HL-60 (cell line): ENCODE measurements at regions not wholly inside any gene's neighbourhood (a gene's known extent, or its start where the extent isn't known, plus 50 kb on each side); places are given as distances from the start of the nearest gene placed in this dataset.

Source experiments
- DNase-seq, 2 experiments: peaks; one replicate each; pipeline ENCODE4 v3.0.0-alpha.2; 2010 to 2020; ENCODE audit warnings: low read depth in 1 of 2, low spot score in 1 of 2
- H3K27ac ChIP-seq: fragments of 250-450 bp; sonication (Bioruptor Pico); replicated peaks from 2 replicates; pipeline ENCODE4 v1.5.1; 2020; ENCODE audit warnings: mild to moderate bottlenecking, moderate library complexity
- H3K27me3 ChIP-seq: fragments of 250-450 bp; sonication (Bioruptor Pico); 2 replicates; pipeline ENCODE4 v1.5.1; 2021; ENCODE audit warnings: mild to moderate bottlenecking, moderate library complexity; ENCODE audit not compliant: insufficient read depth, poor library complexity, severe bottlenecking
- H3K4me3 ChIP-seq: replicated peaks from 2 replicates; pipeline ENCODE4 v1.5.1; 2011; ENCODE audit warnings: mild to moderate bottlenecking, control low read depth, low read length; ENCODE audit not compliant: insufficient read depth
- GABPA ChIP-seq: IDR thresholded peaks from 2 replicates; pipeline ENCODE4 v1.6.1; 2012; ENCODE audit warnings: low read depth
- POLR2AphosphoS5 ChIP-seq: IDR thresholded peaks from 2 replicates; pipeline ENCODE4 v1.6.1; 2012; ENCODE audit warnings: low read depth
- SPI1 ChIP-seq: IDR thresholded peaks from 2 replicates; pipeline ENCODE4 v1.6.1; 2012; ENCODE audit warnings: low read depth, mild to moderate bottlenecking, borderline replicate concordance
- TF ChIP-seq, protein P1 (sequence below): IDR thresholded peaks from 2 replicates; pipeline ENCODE4 v1.6.1; 2012; ENCODE audit warnings: low read depth; ENCODE audit not compliant: insufficient replicate concordance
- TF ChIP-seq, protein P2 (sequence below): IDR thresholded peaks from one replicate; pipeline ENCODE4 v1.5.1; 2011; ENCODE audit warnings: low read length, control low read depth, inconsistent platforms; ENCODE audit not compliant: insufficient read depth

- Histone ChIP-seq H3K4me3 (no peak overlapping the region), H3K27ac (no peak overlapping the region), H3K27me3 (no peaks in the 10 kb centered on the region)
- no peak for DNase-seq
- TF ChIP-seq SPI1: no peak
- TF ChIP-seq GABPA: no peak
- TF ChIP-seq, protein P1, sequence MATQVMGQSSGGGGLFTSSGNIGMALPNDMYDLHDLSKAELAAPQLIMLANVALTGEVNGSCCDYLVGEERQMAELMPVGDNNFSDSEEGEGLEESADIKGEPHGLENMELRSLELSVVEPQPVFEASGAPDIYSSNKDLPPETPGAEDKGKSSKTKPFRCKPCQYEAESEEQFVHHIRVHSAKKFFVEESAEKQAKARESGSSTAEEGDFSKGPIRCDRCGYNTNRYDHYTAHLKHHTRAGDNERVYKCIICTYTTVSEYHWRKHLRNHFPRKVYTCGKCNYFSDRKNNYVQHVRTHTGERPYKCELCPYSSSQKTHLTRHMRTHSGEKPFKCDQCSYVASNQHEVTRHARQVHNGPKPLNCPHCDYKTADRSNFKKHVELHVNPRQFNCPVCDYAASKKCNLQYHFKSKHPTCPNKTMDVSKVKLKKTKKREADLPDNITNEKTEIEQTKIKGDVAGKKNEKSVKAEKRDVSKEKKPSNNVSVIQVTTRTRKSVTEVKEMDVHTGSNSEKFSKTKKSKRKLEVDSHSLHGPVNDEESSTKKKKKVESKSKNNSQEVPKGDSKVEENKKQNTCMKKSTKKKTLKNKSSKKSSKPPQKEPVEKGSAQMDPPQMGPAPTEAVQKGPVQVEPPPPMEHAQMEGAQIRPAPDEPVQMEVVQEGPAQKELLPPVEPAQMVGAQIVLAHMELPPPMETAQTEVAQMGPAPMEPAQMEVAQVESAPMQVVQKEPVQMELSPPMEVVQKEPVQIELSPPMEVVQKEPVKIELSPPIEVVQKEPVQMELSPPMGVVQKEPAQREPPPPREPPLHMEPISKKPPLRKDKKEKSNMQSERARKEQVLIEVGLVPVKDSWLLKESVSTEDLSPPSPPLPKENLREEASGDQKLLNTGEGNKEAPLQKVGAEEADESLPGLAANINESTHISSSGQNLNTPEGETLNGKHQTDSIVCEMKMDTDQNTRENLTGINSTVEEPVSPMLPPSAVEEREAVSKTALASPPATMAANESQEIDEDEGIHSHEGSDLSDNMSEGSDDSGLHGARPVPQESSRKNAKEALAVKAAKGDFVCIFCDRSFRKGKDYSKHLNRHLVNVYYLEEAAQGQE: no peak
- TF ChIP-seq, protein P2, sequence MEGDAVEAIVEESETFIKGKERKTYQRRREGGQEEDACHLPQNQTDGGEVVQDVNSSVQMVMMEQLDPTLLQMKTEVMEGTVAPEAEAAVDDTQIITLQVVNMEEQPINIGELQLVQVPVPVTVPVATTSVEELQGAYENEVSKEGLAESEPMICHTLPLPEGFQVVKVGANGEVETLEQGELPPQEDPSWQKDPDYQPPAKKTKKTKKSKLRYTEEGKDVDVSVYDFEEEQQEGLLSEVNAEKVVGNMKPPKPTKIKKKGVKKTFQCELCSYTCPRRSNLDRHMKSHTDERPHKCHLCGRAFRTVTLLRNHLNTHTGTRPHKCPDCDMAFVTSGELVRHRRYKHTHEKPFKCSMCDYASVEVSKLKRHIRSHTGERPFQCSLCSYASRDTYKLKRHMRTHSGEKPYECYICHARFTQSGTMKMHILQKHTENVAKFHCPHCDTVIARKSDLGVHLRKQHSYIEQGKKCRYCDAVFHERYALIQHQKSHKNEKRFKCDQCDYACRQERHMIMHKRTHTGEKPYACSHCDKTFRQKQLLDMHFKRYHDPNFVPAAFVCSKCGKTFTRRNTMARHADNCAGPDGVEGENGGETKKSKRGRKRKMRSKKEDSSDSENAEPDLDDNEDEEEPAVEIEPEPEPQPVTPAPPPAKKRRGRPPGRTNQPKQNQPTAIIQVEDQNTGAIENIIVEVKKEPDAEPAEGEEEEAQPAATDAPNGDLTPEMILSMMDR: no peak
- no peak for TF ChIP-seq POLR2AphosphoS5
Observed at GRCh38 chr3:4077950-4078349, 225.2 kb upstream of the SETMAR start.

DNA sequence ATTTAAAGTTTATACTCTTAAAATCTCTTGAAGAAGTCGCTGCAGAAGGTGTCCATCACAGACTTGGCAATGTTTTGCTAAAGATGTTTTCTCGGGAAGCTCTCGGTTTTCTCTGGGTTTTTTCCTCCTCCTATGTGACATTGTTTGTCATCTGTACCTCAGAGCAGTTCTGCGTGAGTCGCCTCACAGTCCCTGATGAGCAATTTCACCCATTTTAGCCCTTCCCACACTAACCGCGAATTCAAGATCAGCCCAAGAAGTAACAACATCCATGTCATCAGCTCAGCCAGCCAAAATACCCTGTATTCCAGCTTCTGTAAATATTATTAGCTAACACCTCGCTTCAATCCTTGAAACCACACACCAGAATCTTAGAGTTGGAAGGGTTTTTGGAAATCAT lies 224.3 kb upstream of the SETMAR start:
- TF ChIP-seq POLR2AphosphoS5: no peak
- TF ChIP-seq SPI1: no peak
- TF ChIP-seq GABPA: no peak
- TF ChIP-seq, protein P1: no peak
- TF ChIP-seq, protein P2: no peak
- Histone ChIP-seq H3K4me3 (no peak overlapping the region), H3K27ac (no peak overlapping the region), H3K27me3 (no peaks in the 10 kb centered on the region)
- DNase-seq: no peak

- no peaks in the 10 kb centered on the region for H3K27me3 ChIP-seq
- DNase-seq: no peak
- H3K27ac ChIP-seq: no peak overlapping the region
- TF ChIP-seq SPI1: no peak
- no peak overlapping the region for H3K4me3 ChIP-seq
Observed at GRCh38 chr3:4079339-4080195, 223.6 kb upstream of the SETMAR start.

- TF ChIP-seq GABPA (no peak), SPI1 (no peak), POLR2AphosphoS5 (no peak)
- TF ChIP-seq, protein P2: no peak
- TF ChIP-seq, protein P1: no peak
- Histone ChIP-seq H3K4me3 (no peak overlapping the region), H3K27ac (no peak overlapping the region), H3K27me3 (no peaks in the 10 kb centered on the region)
- DNase-seq: no peak
Observed at GRCh38 chr3:4083225-4084015, 219.7 kb upstream of the SETMAR start.
